ENCODE measurements at regions not wholly inside any gene's neighbourhood (a gene's known extent, or its start where the extent isn't known, plus 50 kb on each side); places are given as distances from the start of the nearest gene placed in this dataset.

DNA sequence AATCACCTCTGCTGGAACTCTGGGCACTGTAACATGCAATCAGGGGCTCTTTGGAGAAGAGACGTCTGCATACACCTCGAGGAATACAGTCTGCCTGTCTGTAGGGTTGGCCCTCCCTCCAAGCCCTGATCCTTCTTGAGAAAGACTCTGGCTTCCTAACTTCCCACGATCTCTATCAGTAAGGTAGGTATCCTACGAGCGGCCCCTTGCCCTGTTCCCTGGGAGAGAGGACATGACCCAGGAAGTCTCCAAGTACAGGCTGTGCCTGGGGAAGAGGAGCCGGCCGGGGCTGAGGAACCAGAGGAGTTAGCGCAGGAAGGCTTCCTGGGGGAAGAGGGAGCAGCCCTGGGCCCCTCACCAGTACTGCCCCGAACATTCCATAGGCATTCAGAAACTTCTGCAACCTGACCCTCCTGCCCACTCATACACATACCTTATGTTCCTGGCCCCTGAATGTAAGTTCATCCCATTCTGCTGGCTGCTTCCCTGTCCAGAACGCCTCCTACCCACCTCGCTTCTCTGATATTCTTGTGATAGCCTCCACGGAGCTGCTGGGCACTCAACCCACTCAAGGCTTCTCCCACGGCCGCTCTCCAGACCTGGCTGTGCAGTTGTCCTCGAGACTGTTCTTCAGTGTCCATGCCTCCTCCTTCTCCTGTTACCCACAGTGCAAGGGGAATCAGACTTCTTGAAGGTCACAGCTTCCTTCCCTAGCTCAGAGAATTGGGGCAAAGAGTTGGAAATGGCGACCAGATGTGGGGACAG is 116.1 kb downstream of the CYP26B1 start:
- DNase-seq (ENCODE audit: low spot score), result no peak
- no peak for TF ChIP-seq EZH2phosphoT487 (IDR thresholded peaks at IDR 0.05; ENCODE audit: low read depth, severe bottlenecking, unreplicated experiment)
- TF ChIP-seq EZH2 (IDR thresholded peaks at IDR 0.05; ENCODE audit: borderline replicate concordance), result no peak
- TF ChIP-seq CTCF (IDR thresholded peaks at IDR 0.05; ENCODE audit: poor library complexity), result no peak

GRCh38 chr2:72028996-72029395 is 118.7 kb downstream of the CYP26B1 start:
- H3K4me1 ChIP-seq (ENCODE audit: insufficient read depth), result no peaks in the 10 kb centered on the region
- no peaks in the 10 kb centered on the region for H3K79me2 ChIP-seq
- no peak overlapping the region for H3K4me3 ChIP-seq
- no peak overlapping the region for H3K4me2 ChIP-seq
- no peak for DNase-seq (ENCODE audit: low spot score)
- H3K27me3 ChIP-seq, result no peaks in the 10 kb centered on the region
- no peaks in the 10 kb centered on the region for H3K9me3 ChIP-seq (ENCODE audit: low read depth)
- no peak overlapping the region for H3K27ac ChIP-seq
- no peak overlapping the region for H2AFZ ChIP-seq
- WGBS (ENCODE audit: low lambda C conversion rate, missing lambda C conversion rate), result 85% methylated on average over 5 of the region's 5 CpGs
- no peaks in the 10 kb centered on the region for H3K9me2 ChIP-seq (replicated peaks; ENCODE audit: insufficient read depth)
- H4K20me1 ChIP-seq (ENCODE audit: insufficient read depth, poor library complexity, severe bottlenecking), result no peaks in the 10 kb centered on the region
- no peaks in the 10 kb centered on the region for H3K36me3 ChIP-seq (replicated peaks; ENCODE audit: insufficient read depth, low read depth)
- TF ChIP-seq EZH2 (IDR thresholded peaks at IDR 0.05; ENCODE audit: borderline replicate concordance) (no peak), EZH2phosphoT487 (IDR thresholded peaks at IDR 0.05; ENCODE audit: low read depth, severe bottlenecking, unreplicated experiment) (no peak), CTCF (IDR thresholded peaks at IDR 0.05; ENCODE audit: poor library complexity) (no peak)

More for the DNA sequence above, 116.1 kb downstream of the CYP26B1 start:
- H3K9me2 ChIP-seq (replicated peaks; ENCODE audit: insufficient read depth), result no peaks in the 10 kb centered on the region
- no peaks in the 10 kb centered on the region for H3K36me3 ChIP-seq (replicated peaks; ENCODE audit: insufficient read depth, low read depth)
- no peak overlapping the region for H3K4me3 ChIP-seq
- no peaks in the 10 kb centered on the region for H4K20me1 ChIP-seq (ENCODE audit: insufficient read depth, poor library complexity, severe bottlenecking)
- H3K79me2 ChIP-seq, result no peaks in the 10 kb centered on the region
- H3K27ac ChIP-seq, result no peak overlapping the region
- WGBS (ENCODE audit: low lambda C conversion rate, missing lambda C conversion rate), result 85% methylated on average over 16 of the region's 16 CpGs
- no peaks in the 10 kb centered on the region for H3K27me3 ChIP-seq
- no peaks in the 10 kb centered on the region for H3K4me1 ChIP-seq (ENCODE audit: insufficient read depth)
- H2AFZ ChIP-seq, result no peak overlapping the region
- no peak overlapping the region for H3K4me2 ChIP-seq
- H3K9me3 ChIP-seq (ENCODE audit: low read depth), result no peaks in the 10 kb centered on the region

DNA sequence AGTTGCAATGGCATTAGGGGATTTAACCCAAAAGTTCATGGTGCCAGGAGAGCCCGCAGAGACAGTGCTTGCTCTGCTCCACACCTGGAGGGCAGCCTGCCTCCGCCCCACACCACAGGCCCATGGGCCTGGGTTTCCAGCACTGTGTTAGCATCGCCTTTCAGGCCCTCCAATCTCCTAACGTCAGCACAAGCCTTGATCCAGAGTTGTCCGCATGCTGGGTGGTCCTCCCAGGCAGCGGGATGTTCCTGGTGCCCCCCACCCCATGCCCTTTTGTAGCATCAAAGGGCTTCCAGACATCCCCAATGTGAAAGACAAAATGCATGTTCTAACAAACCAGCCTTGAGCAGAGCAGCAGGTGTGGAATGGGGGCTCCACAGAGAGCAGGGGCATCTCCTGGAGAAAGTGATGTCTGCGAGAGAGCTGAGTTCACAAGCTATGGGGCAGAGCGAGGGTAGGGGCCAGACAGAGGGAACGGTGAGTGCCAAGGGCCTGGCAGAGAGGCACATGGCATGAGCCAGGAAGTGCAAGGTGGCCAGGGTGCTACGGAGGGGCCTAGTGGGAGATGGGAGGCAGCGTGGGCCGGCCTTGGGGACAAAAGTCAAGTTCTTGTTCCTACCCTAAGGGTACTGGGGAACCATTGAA is 119.2 kb downstream of the CYP26B1 start:
- Histone ChIP-seq H3K36me3 (replicated peaks; ENCODE audit: insufficient read depth, low read depth) (no peaks in the 10 kb centered on the region), H3K79me2 (no peaks in the 10 kb centered on the region), H3K4me2 (no peak overlapping the region), H4K20me1 (ENCODE audit: insufficient read depth, poor library complexity, severe bottlenecking) (no peaks in the 10 kb centered on the region), H3K4me3 (no peak overlapping the region), H3K27ac (no peak overlapping the region), H3K4me1 (ENCODE audit: insufficient read depth) (no peaks in the 10 kb centered on the region), H3K27me3 (no peaks in the 10 kb centered on the region), H2AFZ (no peak overlapping the region), H3K9me3 (ENCODE audit: low read depth) (no peaks in the 10 kb centered on the region), H3K9me2 (replicated peaks; ENCODE audit: insufficient read depth) (no peaks in the 10 kb centered on the region)
- DNase-seq (ENCODE audit: low spot score), result no peak
- no peak for TF ChIP-seq EZH2 (IDR thresholded peaks at IDR 0.05; ENCODE audit: borderline replicate concordance)
- TF ChIP-seq CTCF (IDR thresholded peaks at IDR 0.05; ENCODE audit: poor library complexity), result no peak
- no peak for TF ChIP-seq EZH2phosphoT487 (IDR thresholded peaks at IDR 0.05; ENCODE audit: low read depth, severe bottlenecking, unreplicated experiment)
- WGBS (ENCODE audit: low lambda C conversion rate, missing lambda C conversion rate), result 94% methylated on average over 12 of the region's 12 CpGs

All from hepatocyte (in vitro differentiated cells).